GM21786 (cell line): ENCODE measurements at regions not wholly inside any gene's neighbourhood (a gene's known extent, or its start where the extent isn't known, plus 50 kb on each side); places are given as distances from the start of the nearest gene placed in this dataset.

ENCODE experiments used
- ATAC-seq: cut with Tn5 transposase; IDR thresholded peaks from one replicate; pipeline ENCODE4 v1.9.1; 2021; ENCODE audit not compliant: unreplicated experiment

- no peak for ATAC-seq
These were observed 144.7 kb upstream of the BTG1 start for GRCh38 chr12:92290350-92290695.

GRCh38 chr12:92289629-92290349, 144.1 kb upstream of the BTG1 start:
- no peak for ATAC-seq

- ATAC-seq, result no peak
These were observed 142.9 kb upstream of the BTG1 start for GRCh38 chr12:92288561-92288960.

DNA sequence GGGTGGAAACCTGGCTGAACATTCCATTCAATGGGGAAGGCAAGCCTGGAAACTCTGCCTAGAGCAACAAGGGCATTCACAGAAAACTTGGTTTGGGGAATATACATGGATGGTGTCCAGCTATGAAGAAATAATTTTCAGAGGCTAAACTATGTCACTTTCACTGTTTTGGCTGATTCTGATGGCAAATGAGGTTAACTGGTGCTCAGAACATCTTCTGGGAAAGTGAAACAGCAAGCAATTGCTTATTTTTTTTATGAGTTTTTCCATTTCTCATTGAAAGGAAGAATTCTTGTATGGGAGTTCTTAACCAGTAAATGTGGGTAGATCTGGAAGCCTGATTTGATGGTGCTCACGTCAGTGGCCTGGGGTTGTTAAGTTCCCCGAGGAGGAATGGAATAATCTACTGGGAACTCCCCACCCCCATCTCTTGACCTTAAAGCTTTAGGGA, 132.8 kb upstream of the BTG1 start:
- ATAC-seq, result no peak

DNA sequence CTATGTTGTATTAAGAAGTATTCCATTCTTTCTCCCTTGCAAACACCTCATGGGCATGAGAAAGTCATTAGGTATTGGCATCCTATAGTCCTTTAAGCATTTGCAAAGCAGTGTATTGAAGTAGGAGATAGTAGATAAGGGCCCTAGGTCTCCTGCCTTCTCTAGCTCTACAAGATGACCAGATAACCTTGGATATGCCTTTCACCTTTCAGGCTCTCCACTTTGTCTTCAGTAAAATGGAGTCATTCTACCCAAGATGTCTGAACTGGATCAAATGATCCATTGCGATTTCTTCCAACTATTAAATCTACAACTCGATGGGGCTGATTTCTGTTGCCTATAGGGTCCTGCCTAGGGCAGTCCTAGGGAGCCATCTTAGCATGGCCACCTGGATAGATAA, 132.1 kb upstream of the BTG1 start:
- ATAC-seq, result no peak

GRCh38 chr12:92276276-92276675, 130.6 kb upstream of the BTG1 start:
- no peak for ATAC-seq

GRCh38 chr12:92275443-92276154, 130.0 kb upstream of the BTG1 start:
- ATAC-seq, result no peak

GRCh38 chr12:92273076-92273475, 127.4 kb upstream of the BTG1 start:
- no peak for ATAC-seq

DNA sequence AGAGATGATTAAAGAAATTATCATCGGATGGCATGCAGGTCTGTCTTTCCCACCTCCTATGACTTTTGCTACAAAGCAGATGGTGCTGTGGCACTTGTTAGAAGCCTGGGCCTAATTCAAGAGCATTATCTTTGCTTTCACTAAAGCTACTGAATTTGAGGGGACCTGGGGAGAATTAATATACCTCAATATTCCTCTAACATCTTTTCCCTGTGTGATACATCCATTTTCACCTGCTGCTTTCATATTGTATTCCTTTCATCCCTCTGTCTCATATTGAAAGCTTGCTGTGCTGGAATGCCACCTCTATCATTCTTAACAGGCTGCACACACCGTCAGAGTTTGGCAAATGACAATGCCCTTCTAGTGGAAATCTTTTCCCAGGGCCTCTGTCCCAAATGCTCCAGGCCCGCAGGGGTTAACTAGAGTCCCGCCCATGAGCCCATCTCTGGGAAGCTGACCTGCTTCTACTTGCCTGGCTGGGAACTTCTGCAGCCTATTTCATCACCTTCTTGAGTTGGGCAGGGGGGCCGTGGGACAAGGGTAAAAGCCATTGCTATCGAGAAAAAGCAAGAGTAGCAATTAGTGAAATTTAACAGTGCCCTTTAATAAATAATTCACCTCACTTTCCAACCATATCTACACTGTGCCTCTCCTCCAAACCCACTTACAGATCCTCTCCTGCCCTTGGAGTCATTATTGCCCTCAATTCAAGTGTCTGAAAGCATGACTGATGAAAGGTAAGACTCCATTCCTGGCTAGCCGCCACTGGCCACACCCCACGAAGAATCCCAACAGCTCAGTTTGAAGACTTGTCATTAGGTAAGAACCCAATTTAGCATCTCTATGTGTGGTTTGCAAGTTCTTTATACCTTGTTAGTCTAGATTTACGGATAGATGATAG, 126.7 kb upstream of the BTG1 start:
- ATAC-seq, result no peak

DNA sequence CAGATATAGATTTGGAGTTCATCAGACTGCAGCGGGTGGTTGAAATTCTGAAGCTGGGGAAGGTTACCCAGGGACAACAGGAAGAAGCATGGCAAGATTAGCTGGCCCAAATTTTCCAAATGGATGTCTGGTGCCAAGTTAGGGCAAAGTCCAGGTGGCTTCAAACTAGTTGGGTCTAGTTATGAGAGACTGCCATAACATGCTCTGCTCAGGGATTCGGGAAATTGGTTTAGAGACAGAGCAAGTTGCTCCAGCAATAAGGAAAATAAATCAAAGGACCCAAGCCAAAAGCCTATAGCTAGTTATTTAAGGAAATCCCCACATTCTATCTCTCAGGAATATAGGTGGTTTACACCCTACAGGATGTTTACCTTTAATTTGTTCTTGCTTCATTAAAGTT, 125.7 kb upstream of the BTG1 start:
- no peak for ATAC-seq

GRCh38 chr12:92270521-92270920, 124.9 kb upstream of the BTG1 start:
- ATAC-seq, result no peak

GRCh38 chr12:92268946-92269345, 123.3 kb upstream of the BTG1 start:
- no peak for ATAC-seq

DNA sequence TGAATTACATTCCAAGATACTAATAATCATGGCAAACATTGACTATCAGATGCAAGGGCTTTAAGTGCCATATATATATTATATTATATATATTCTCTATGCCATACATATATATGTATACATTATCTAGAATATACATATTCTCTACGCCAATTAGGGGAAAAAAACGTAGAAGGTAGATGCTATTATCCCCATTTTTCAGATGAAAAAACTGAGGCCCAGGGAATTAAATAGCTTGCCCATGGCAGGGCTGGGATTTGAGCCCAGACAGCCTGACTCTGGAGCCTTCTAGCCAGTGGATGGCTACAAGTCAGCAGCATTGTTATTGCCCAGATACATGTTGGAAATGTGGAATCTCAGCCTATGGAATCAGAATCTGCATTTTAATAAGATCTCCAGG, 116.0 kb upstream of the BTG1 start:
- ATAC-seq, result no peak

- ATAC-seq, result no peak
These were observed 115.4 kb upstream of the BTG1 start for GRCh38 chr12:92261071-92261470.

GRCh38 chr12:92259696-92260251, 114.1 kb upstream of the BTG1 start:
- no peak for ATAC-seq

DNA sequence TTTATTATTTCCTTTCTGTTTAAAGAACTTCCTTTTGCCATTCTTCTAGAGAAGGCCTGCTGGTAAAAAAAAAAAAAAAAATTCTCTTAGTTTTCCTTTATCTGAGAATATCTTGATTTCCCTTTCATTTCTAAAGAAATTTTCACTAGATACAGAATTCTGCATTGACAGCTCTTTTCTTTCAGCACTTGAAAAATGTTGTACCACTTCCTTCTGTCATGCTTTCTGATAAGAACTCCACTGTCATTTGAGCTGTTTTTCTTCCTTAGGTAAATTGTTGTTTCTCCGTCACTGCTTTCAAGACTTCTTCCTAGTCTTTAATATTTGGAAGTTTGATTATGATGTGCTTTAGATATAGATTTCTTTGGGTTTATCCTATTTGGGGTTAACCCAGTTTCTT, 113.6 kb upstream of the BTG1 start:
- no peak for ATAC-seq

DNA sequence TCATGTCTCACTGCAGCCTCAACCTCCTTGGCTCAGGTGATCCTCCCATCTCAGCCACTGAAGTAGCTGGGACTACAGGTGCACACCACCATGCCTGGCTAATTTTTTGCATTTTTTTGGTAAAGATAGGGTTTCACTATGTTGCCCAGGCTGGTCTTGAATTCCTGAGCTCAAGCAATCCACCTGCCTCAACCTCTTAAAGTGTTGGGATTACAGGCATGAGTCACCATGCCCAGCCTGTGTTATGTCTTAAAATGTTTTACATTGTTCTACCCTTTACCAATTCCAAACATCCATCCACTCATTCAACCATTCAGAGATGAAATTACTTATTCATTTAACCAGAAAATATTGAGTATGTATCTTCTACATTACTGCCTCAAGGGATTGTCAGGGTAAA, 111.6 kb upstream of the BTG1 start:
- no peak for ATAC-seq

DNA sequence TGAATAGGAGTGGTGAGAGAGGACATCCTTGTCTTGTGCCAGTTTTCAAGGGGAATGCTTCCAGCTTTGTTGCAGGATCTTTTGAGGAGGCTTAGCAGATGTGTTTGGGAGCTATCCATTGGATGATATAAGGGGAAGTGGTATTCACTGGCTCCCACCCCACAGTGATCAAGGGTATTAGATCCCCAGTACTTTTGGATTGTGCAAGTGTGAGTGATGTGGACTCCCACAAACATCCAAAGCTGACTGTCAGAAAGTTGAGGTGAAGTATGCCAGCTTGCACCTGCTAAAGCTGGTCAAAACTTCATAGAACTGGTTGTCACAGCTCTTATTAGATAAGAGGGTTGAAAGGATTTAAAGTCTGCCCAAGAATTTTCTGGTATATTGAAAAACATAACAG, 110.1 kb upstream of the BTG1 start:
- ATAC-seq, result no peak

DNA sequence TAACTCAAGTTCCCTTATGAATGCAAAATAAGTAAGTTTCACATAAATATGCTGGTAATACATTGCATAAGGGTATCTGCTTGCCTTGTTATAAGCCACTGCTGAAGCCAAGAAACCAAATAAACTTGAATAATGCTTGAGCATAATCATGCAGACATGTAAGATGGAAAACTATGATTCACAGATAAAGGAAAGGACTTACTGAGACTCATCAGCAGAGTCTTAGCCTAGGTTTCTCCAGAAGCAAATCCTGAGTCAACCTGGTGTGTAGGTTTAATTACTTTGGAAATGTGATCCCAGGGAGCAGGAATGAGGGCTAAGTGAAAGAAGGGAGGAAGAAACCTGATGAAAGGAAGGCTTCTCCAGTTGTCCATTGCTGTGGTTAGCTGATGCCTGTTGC, 107.7 kb upstream of the BTG1 start:
- ATAC-seq, result no peak

DNA sequence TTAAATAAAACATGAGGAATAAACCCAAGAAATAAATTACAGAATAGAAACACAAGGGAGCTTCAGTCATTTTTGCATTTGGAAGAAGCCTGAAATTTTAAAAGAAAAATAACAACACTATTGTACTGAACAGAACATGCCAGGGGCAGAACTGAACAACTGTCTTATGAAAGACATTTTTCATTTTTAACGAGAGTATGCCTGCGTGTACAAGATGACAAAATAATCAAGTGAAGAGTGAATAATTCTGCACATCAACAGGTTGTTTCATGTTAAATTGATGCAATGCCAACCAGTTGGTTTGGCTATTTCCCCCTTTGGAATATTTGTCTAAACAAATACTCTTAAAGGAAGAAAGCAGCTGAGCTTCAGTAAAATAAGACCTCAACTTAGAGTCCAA, 103.3 kb upstream of the BTG1 start:
- no peak for ATAC-seq

GRCh38 chr12:92244036-92244435, 98.4 kb upstream of the BTG1 start:
- ATAC-seq, result no peak
